VCaP (cell line): ENCODE measurements at regions not wholly inside any gene's neighbourhood (a gene's known extent, or its start where the extent isn't known, plus 50 kb on each side); places are given as distances from the start of the nearest gene placed in this dataset.

Source experiments
- H3K27ac ChIP-seq: fragments of 450-650 bp; 2 replicates; pipeline ENCODE4 v1.5.1; 2017
- CTCF ChIP-seq: fragments of 450-650 bp; conservative IDR thresholded peaks from 2 replicates; pipeline ENCODE4 v1.5.1; 2017; ENCODE audit warnings: mild to moderate bottlenecking, moderate library complexity

- TF ChIP-seq CTCF, result no peak
- no peak overlapping the region for H3K27ac ChIP-seq
Measured at GRCh38 chr13:89903115-89903514, 1444.4 kb upstream of the MIR17HG start.

GRCh38 chr13:89910166-89910565 lies 1437.3 kb upstream of the MIR17HG start:
- H3K27ac ChIP-seq, result no peak overlapping the region
- no peak for TF ChIP-seq CTCF

GRCh38 chr13:89916551-89916950 lies 1430.9 kb upstream of the MIR17HG start:
- TF ChIP-seq CTCF, result no peak
- no peak overlapping the region for H3K27ac ChIP-seq

- TF ChIP-seq CTCF, result no peak
- no peak overlapping the region for H3K27ac ChIP-seq
Measured at GRCh38 chr13:89920461-89920860, 1427.0 kb upstream of the MIR17HG start.

GRCh38 chr13:89923052-89923451 lies 1424.4 kb upstream of the MIR17HG start:
- H3K27ac ChIP-seq, result no peak overlapping the region
- no peak for TF ChIP-seq CTCF

- TF ChIP-seq CTCF, result no peak
- no peak overlapping the region for H3K27ac ChIP-seq
Measured at GRCh38 chr13:89923736-89924135, 1423.8 kb upstream of the MIR17HG start.

GRCh38 chr13:89925107-89925506 lies 1422.4 kb upstream of the MIR17HG start:
- H3K27ac ChIP-seq, result no peak overlapping the region
- peak; percentile 77 for TF ChIP-seq CTCF

- TF ChIP-seq CTCF, result no peak
Measured at GRCh38 chr13:89930861-89931260, 1416.6 kb upstream of the MIR17HG start.

More at GRCh38 chr13:89930861-89931260, 1416.6 kb upstream of the MIR17HG start:
- H3K27ac ChIP-seq, result no peak overlapping the region
